ENCODE measurements at regions not wholly inside any gene's neighbourhood (a gene's known extent, or its start where the extent isn't known, plus 50 kb on each side); places are given as distances from the start of the nearest gene placed in this dataset.

GRCh38 chr18:28287146-28287545, 110.2 kb upstream of the CDH2 start:
- Histone ChIP-seq H3K36me3 (ENCODE audit: control insufficient read depth in 2 of 2, extremely low read depth in 1 of 2, insufficient read depth in 2 of 2, low read length in 2 of 2) (no peaks in the 10 kb centered on the region), H4K20me1 (ENCODE audit: control insufficient read depth, extremely low read depth, insufficient read depth, low read length) (no peaks in the 10 kb centered on the region), H3K9me3 (ENCODE audit: control insufficient read depth, low read depth, low read length) (no peaks in the 10 kb centered on the region), H3K4me3 (ENCODE audit: control insufficient read depth in 2 of 3, extremely low read depth in 1 of 3, insufficient read depth in 2 of 3, low read depth in 1 of 3, low read length in 3 of 3) (no peak overlapping the region), H3K4me1 (ENCODE audit: control insufficient read depth, extremely low read depth, insufficient read depth, low read length) (no peaks in the 10 kb centered on the region), H3K27me3 (ENCODE audit: control insufficient read depth, extremely low read depth, insufficient read depth, low read length) (no peaks in the 10 kb centered on the region), H3K79me2 (ENCODE audit: control insufficient read depth, insufficient read depth, low read length) (no peaks in the 10 kb centered on the region), H3K9me1 (ENCODE audit: control insufficient read depth, extremely low read depth, insufficient read depth, low read length) (no peaks in the 10 kb centered on the region), H3K27ac (ENCODE audit: control insufficient read depth, insufficient read depth, low read length) (no peak overlapping the region), H3K4me2 (ENCODE audit: control insufficient read depth, extremely low read depth, insufficient read depth, low read depth, low read length) (no peak overlapping the region), H3K9ac (ENCODE audit: control insufficient read depth, extremely low read depth, insufficient read depth, low read length) (no peak overlapping the region), H2AFZ (ENCODE audit: control insufficient read depth, low read length) (no peak overlapping the region)
- FAIRE-seq, result no peak
- DNase-seq (ENCODE audit: low read depth, low spot score), result no peak
- dilution Hi-C loops (cut with MboI; ENCODE audit: extremely low pct_ligation_motif_present, low sequenced_read_pairs), result no loop called here
- TF ChIP-seq CTCF (optimal IDR thresholded peaks at IDR 0.05 in 1 of 3, IDR thresholded peaks at IDR 0.05 in 1 of 3, conservative IDR thresholded peaks at IDR 0.05 in 1 of 3; ENCODE audit: extremely low read depth in 1 of 3, insufficient read depth in 2 of 3, low read length in 3 of 3) (no peak), EZH2 (IDR thresholded peaks at IDR 0.05; ENCODE audit: low read length) (no peak)

- H3K4me1 ChIP-seq (ENCODE audit: control insufficient read depth, extremely low read depth, insufficient read depth, low read length), result no peaks in the 10 kb centered on the region
- DNase-seq (ENCODE audit: low read depth, low spot score), result peak; percentile 15
- FAIRE-seq, result no peak
- H3K79me2 ChIP-seq (ENCODE audit: control insufficient read depth, insufficient read depth, low read length), result no peaks in the 10 kb centered on the region
- H3K4me2 ChIP-seq (ENCODE audit: control insufficient read depth, extremely low read depth, insufficient read depth, low read depth, low read length), result no peak overlapping the region
- no peaks in the 10 kb centered on the region for H4K20me1 ChIP-seq (ENCODE audit: control insufficient read depth, extremely low read depth, insufficient read depth, low read length)
- H3K9me1 ChIP-seq (ENCODE audit: control insufficient read depth, extremely low read depth, insufficient read depth, low read length), result no peaks in the 10 kb centered on the region
- peak overlapping the region; percentile 26 for H3K27ac ChIP-seq (ENCODE audit: control insufficient read depth, insufficient read depth, low read length)
- H3K9ac ChIP-seq (ENCODE audit: control insufficient read depth, extremely low read depth, insufficient read depth, low read length), result no peak overlapping the region
- no peaks in the 10 kb centered on the region for H3K36me3 ChIP-seq (ENCODE audit: control insufficient read depth in 2 of 2, extremely low read depth in 1 of 2, insufficient read depth in 2 of 2, low read length in 2 of 2)
- H3K4me3 ChIP-seq (ENCODE audit: control insufficient read depth in 2 of 3, extremely low read depth in 1 of 3, insufficient read depth in 2 of 3, low read depth in 1 of 3, low read length in 3 of 3), result no peak overlapping the region
- TF ChIP-seq CTCF (optimal IDR thresholded peaks at IDR 0.05 in 1 of 3, IDR thresholded peaks at IDR 0.05 in 1 of 3, conservative IDR thresholded peaks at IDR 0.05 in 1 of 3; ENCODE audit: extremely low read depth in 1 of 3, insufficient read depth in 2 of 3, low read length in 3 of 3) (no peak), EZH2 (IDR thresholded peaks at IDR 0.05; ENCODE audit: low read length) (no peak)
- dilution Hi-C loops (cut with MboI; ENCODE audit: extremely low pct_ligation_motif_present, low sequenced_read_pairs), result no loop called here
- H3K9me3 ChIP-seq (ENCODE audit: control insufficient read depth, low read depth, low read length), result no peaks in the 10 kb centered on the region
- H3K27me3 ChIP-seq (ENCODE audit: control insufficient read depth, extremely low read depth, insufficient read depth, low read length), result no peaks in the 10 kb centered on the region
- peak overlapping the region; percentile 22 for H2AFZ ChIP-seq (ENCODE audit: control insufficient read depth, low read length)
Observed at GRCh38 chr18:28284132-28284531, 107.2 kb upstream of the CDH2 start.

Data from keratinocyte (primary cell).